ENCODE measurements at regions not wholly inside any gene's neighbourhood (a gene's known extent, or its start where the extent isn't known, plus 50 kb on each side); places are given as distances from the start of the nearest gene placed in this dataset.

DNA sequence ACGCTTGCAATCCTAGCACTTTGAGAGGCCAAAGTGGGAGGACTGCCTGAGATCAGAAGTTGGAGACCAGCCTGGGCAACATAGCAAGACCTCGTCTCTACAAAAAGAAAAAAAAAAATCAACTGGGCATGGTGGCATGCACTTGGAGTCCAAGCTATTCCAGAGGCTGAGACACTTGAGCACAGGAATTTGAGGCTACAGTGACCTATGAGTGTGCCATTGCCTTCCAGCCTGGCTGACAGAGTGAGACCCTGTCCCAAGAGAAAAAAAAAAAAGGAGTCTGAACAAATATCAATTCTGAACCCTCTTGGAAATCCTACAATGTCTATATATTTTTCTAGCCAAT, 126.8 kb upstream of the NRP1 start (continued):
- TF ChIP-seq RBBP5 (IDR thresholded peaks at IDR 0.05; ENCODE audit: borderline replicate concordance, low read depth, low read length) (no peak), CHD1 (IDR thresholded peaks at IDR 0.05; ENCODE audit: low read depth, low read length) (no peak), CBX5 (IDR thresholded peaks at IDR 0.05; ENCODE audit: low read depth, low read length) (no peak)

Data from H1 (cell line).